Neural cell (in vitro differentiated cells): ENCODE measurements at regions not wholly inside any gene's neighbourhood (a gene's known extent, or its start where the extent isn't known, plus 50 kb on each side); places are given as distances from the start of the nearest gene placed in this dataset.

Experiments used
- CTCF ChIP-seq: fragments of 450-650 bp; IDR thresholded peaks from 2 replicates; pipeline ENCODE4 v1.5.1; 2014; ENCODE audit warnings: antibody characterized with exemption, mild to moderate bottlenecking, moderate library complexity; ENCODE audit not compliant: poor library complexity, severe bottlenecking
- EP300 ChIP-seq: fragments of 450-650 bp; conservative IDR thresholded peaks from 2 replicates; pipeline ENCODE4 v1.6.1; 2014; ENCODE audit warnings: antibody characterized with exemption, mild to moderate bottlenecking, moderate library complexity; ENCODE audit not compliant: poor library complexity, severe bottlenecking
- EZH2 ChIP-seq: fragments of 200-600, 300-800 bp; shearing (Covaris generic), sonication (generic); IDR thresholded peaks from 2 replicates; pipeline ENCODE4 v1.6.1; 2014; ENCODE audit warnings: antibody characterized with exemption, low read length, borderline replicate concordance, mild to moderate bottlenecking; ENCODE audit not compliant: insufficient read depth, poor library complexity, severe bottlenecking
- MXI1 ChIP-seq: fragments of 450-650 bp; conservative IDR thresholded peaks from 2 replicates; pipeline ENCODE4 v1.6.1; 2014; ENCODE audit warnings: antibody characterized with exemption, mild to moderate bottlenecking; ENCODE audit not compliant: poor library complexity, severe bottlenecking
- POLR2AphosphoS5 ChIP-seq: IDR thresholded peaks from 2 replicates; pipeline ENCODE4 v1.6.1; 2012
- RAD21 ChIP-seq: fragments of 450-650 bp; conservative IDR thresholded peaks from 2 replicates; pipeline ENCODE4 v1.6.1; 2014; ENCODE audit warnings: antibody characterized with exemption, mild to moderate bottlenecking, moderate library complexity
- TAF1 ChIP-seq: IDR thresholded peaks from 2 replicates; pipeline ENCODE4 v1.6.1; 2012; ENCODE audit warnings: low read depth

- TF ChIP-seq CTCF (no peak), POLR2AphosphoS5 (no peak), EZH2 (no peak), EP300 (no peak), RAD21 (no peak), MXI1 (no peak), TAF1 (no peak)
These were observed 150.4 kb downstream of the ZFP36L2 start for GRCh38 chr2:43075811-43076585.
